Mesenchymal stem cell (in vitro differentiated cells and primary cell): ENCODE measurements at regions not wholly inside any gene's neighbourhood (a gene's known extent, or its start where the extent isn't known, plus 50 kb on each side); places are given as distances from the start of the nearest gene placed in this dataset.

Experiments used
- DNase-seq: peaks from one replicate; pipeline ENCODE4 v3.0.0-alpha.2; 2013
- H2AFZ ChIP-seq: one replicate; pipeline ENCODE4 v1.6.1; 2013; ENCODE audit warnings: low read depth, mild to moderate bottlenecking, control low read depth, inconsistent platforms, low read length, moderate library complexity
- H2AK5ac ChIP-seq: 2 replicates; pipeline ENCODE4 v1.6.1; 2013; ENCODE audit warnings: low read length, moderate library complexity, mild to moderate bottlenecking, inconsistent platforms; ENCODE audit not compliant: severe bottlenecking
- H2BK120ac ChIP-seq: one replicate; pipeline ENCODE4 v1.6.1; 2013; ENCODE audit warnings: low read depth, mild to moderate bottlenecking, inconsistent platforms, low read length, moderate library complexity
- H2BK12ac ChIP-seq, 2 experiments: one replicate each; pipeline ENCODE4 v1.6.1; 2013; ENCODE audit warnings: inconsistent platforms in 2 of 2, low read length in 2 of 2, mild to moderate bottlenecking in 2 of 2, moderate library complexity in 2 of 2, control low read depth in 1 of 2
- H2BK15ac ChIP-seq: one replicate; pipeline ENCODE4 v1.6.1; 2013; ENCODE audit warnings: mild to moderate bottlenecking, low read depth, inconsistent platforms; ENCODE audit not compliant: poor library complexity, severe bottlenecking
- H2BK5ac ChIP-seq: 2 replicates; pipeline ENCODE4 v1.6.1; 2013; ENCODE audit warnings: low read depth, mild to moderate bottlenecking, low read length, control low read depth, inconsistent platforms; ENCODE audit not compliant: poor library complexity, severe bottlenecking
- H3K14ac ChIP-seq, 2 experiments: one replicate each; pipeline ENCODE4 v1.6.1; 2013; ENCODE audit warnings: inconsistent platforms in 2 of 2, low read length in 2 of 2, control low read depth in 1 of 2, mild to moderate bottlenecking in 1 of 2, moderate library complexity in 1 of 2
- H3K18ac ChIP-seq, 2 experiments: one replicate each; pipeline ENCODE4 v1.6.1; 2013; ENCODE audit warnings: inconsistent platforms in 2 of 2, low read length in 2 of 2, control low read depth in 1 of 2, low read depth in 1 of 2, mild to moderate bottlenecking in 1 of 2
- H3K23ac ChIP-seq, 2 experiments: one replicate each; pipeline ENCODE4 v1.6.1; 2013; ENCODE audit warnings: inconsistent platforms in 2 of 2, low read length in 2 of 2, mild to moderate bottlenecking in 2 of 2, moderate library complexity in 2 of 2, control low read depth in 1 of 2
- H3K27ac ChIP-seq: 2 replicates; pipeline ENCODE4 v1.5.1; 2013; ENCODE audit warnings: mild to moderate bottlenecking, moderate library complexity, low read length, control low read depth, inconsistent platforms; ENCODE audit not compliant: poor library complexity, severe bottlenecking
- H3K27me3 ChIP-seq, 2 experiments: 2 replicates each; pipeline versions ENCODE4 v1.6.1 to v1.7.0; 2013; ENCODE audit warnings: low read length in 2 of 2, mild to moderate bottlenecking in 2 of 2, moderate library complexity in 2 of 2, control low read depth in 1 of 2, inconsistent platforms in 1 of 2; ENCODE audit not compliant: control insufficient read depth in 1 of 2, insufficient read depth in 1 of 2
- H3K36me3 ChIP-seq, 2 experiments: 2 replicates each; pipeline versions ENCODE4 v1.6.1 to v1.7.0; 2013; ENCODE audit warnings: low read length in 2 of 2, control low read depth in 1 of 2, inconsistent platforms in 1 of 2, low read depth in 1 of 2, mild to moderate bottlenecking in 1 of 2; ENCODE audit not compliant: insufficient read depth in 2 of 2, control insufficient read depth in 1 of 2
- H3K4ac ChIP-seq, 2 experiments: one replicate each; pipeline ENCODE4 v1.6.1; 2013; ENCODE audit warnings: inconsistent platforms in 2 of 2, low read length in 2 of 2, mild to moderate bottlenecking in 2 of 2, moderate library complexity in 2 of 2, control low read depth in 1 of 2, low read depth in 1 of 2
- H3K4me1 ChIP-seq: 2 replicates; pipeline ENCODE4 v1.6.1; 2013; ENCODE audit warnings: low read depth, low read length, control low read depth; ENCODE audit not compliant: control insufficient read depth, insufficient read depth
- H3K4me2 ChIP-seq: 2 replicates; pipeline ENCODE4 v1.6.1; 2013; ENCODE audit warnings: low read length, mild to moderate bottlenecking, inconsistent platforms; ENCODE audit not compliant: poor library complexity, severe bottlenecking
- H3K4me3 ChIP-seq, 2 experiments: 2 replicates each; pipeline versions ENCODE4 v1.5.1 to v1.7.0; 2013; ENCODE audit warnings: low read length in 2 of 2, mild to moderate bottlenecking in 2 of 2, control low read depth in 1 of 2, low read depth in 1 of 2; ENCODE audit not compliant: insufficient read depth in 1 of 2
- H3K79me1 ChIP-seq: replicated peaks from 2 replicates; pipeline ENCODE4 v1.6.1; 2013; ENCODE audit warnings: mild to moderate bottlenecking, control low read depth, low read length, inconsistent platforms; ENCODE audit not compliant: poor library complexity, severe bottlenecking
- H3K9ac ChIP-seq: 2 replicates; pipeline ENCODE4 v1.7.0; 2013; ENCODE audit warnings: mild to moderate bottlenecking, low read length, moderate library complexity
- H3K9me3 ChIP-seq: 2 replicates; pipeline ENCODE4 v1.7.0; 2013; ENCODE audit warnings: mild to moderate bottlenecking, low read length; ENCODE audit not compliant: control insufficient read depth
- H4K8ac ChIP-seq: one replicate; pipeline ENCODE4 v1.6.1; 2013; ENCODE audit warnings: inconsistent platforms, mild to moderate bottlenecking, low read length, moderate library complexity
- H4K91ac ChIP-seq: one replicate; pipeline ENCODE4 v1.6.1; 2013; ENCODE audit warnings: mild to moderate bottlenecking, low read length, inconsistent platforms
- WGBS: methylation state at CpG from one replicate; pipeline ENCODE4 v1.1.7; 2013; ENCODE audit warnings: mixed read lengths; 5-methylcytosine and 5-hydroxymethylcytosine counted together

DNA sequence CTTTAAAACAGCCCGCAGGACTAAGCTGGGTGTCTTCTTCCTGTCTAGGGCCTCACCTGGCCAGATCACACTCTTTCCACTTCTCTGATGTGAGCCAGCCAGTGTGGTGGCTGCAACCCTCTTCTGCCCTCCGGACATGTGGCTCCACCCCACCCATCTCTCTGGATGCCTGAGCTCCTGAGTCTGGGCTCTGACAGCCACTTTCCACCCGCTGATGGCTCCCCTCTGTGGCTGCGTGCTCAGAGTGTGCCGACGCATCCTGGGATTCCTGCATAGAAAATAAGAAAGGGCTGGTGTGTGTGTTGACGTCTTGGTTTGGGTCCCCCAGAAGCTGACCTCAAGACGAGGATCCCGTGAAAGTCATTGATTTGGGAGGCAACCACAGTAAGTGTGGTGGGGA lies 181.6 kb downstream of the URI1 start:
- H3K9ac ChIP-seq: no peak overlapping the region
- H2BK15ac ChIP-seq: no peak overlapping the region
- no peaks in the 10 kb centered on the region for H3K36me3 ChIP-seq
- H2BK12ac ChIP-seq: no peak overlapping the region
- no peak overlapping the region for H3K18ac ChIP-seq
- H3K4ac ChIP-seq: no peak overlapping the region
- H3K14ac ChIP-seq: no peak overlapping the region
- H3K27ac ChIP-seq: no peak overlapping the region
- H4K8ac ChIP-seq: no peak overlapping the region
- H3K79me1 ChIP-seq: no peaks in the 10 kb centered on the region
- H3K4me1 ChIP-seq: no peaks in the 10 kb centered on the region
- no peak overlapping the region for H3K23ac ChIP-seq
- no peak for DNase-seq
- no peak overlapping the region for H3K4me2 ChIP-seq
- H2AFZ ChIP-seq: no peak overlapping the region
- H3K9me3 ChIP-seq: no peaks in the 10 kb centered on the region
- H4K91ac ChIP-seq: no peak overlapping the region
- H2AK5ac ChIP-seq: no peak overlapping the region
- H3K4me3 ChIP-seq: no peak overlapping the region
- no peak overlapping the region for H2BK5ac ChIP-seq
- no peaks in the 10 kb centered on the region for H3K27me3 ChIP-seq
- H2BK120ac ChIP-seq: no peak overlapping the region
- 77% methylated on average over 9 of the region's 9 CpGs for WGBS

DNA sequence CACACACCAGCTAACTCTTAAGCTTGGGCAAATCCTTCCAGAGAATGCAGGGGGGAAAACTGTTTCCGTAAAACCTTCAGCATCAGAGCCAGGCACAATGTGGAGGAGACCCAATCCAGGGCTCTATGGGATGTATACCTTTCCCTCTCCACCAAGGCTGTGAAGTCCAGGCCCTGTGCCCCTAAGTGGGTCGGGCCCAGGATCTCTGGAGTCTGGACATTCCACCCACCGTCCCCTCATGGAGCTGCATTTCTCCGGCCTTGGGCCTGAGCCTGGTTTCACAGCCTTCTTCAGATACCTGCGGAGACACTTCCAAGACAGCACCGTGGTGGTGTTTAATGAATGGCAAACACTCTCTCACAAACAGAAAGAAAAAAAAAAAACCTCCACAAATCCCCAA lies 186.2 kb downstream of the URI1 start:
- no peak overlapping the region for H2BK120ac ChIP-seq
- no peaks in the 10 kb centered on the region for H3K4me1 ChIP-seq
- H3K23ac ChIP-seq: no peak overlapping the region
- H3K27ac ChIP-seq: no peak overlapping the region
- no peak overlapping the region for H4K91ac ChIP-seq
- no peak for DNase-seq
- H3K27me3 ChIP-seq: no peaks in the 10 kb centered on the region
- no peak overlapping the region for H3K4me3 ChIP-seq
- no peaks in the 10 kb centered on the region for H3K36me3 ChIP-seq
- H2BK15ac ChIP-seq: no peak overlapping the region
- no peak overlapping the region for H4K8ac ChIP-seq
- no peak overlapping the region for H3K4me2 ChIP-seq
- no peak overlapping the region for H3K14ac ChIP-seq
- H2AFZ ChIP-seq: no peak overlapping the region
- no peak overlapping the region for H3K4ac ChIP-seq
- H3K9ac ChIP-seq: no peak overlapping the region
- no peak overlapping the region for H2BK12ac ChIP-seq
- no peak overlapping the region for H2BK5ac ChIP-seq
- no peaks in the 10 kb centered on the region for H3K79me1 ChIP-seq
- H3K18ac ChIP-seq: no peak overlapping the region
- no peaks in the 10 kb centered on the region for H3K9me3 ChIP-seq
- WGBS: 78% methylated on average over 6 of the region's 6 CpGs
- no peak overlapping the region for H2AK5ac ChIP-seq

DNA sequence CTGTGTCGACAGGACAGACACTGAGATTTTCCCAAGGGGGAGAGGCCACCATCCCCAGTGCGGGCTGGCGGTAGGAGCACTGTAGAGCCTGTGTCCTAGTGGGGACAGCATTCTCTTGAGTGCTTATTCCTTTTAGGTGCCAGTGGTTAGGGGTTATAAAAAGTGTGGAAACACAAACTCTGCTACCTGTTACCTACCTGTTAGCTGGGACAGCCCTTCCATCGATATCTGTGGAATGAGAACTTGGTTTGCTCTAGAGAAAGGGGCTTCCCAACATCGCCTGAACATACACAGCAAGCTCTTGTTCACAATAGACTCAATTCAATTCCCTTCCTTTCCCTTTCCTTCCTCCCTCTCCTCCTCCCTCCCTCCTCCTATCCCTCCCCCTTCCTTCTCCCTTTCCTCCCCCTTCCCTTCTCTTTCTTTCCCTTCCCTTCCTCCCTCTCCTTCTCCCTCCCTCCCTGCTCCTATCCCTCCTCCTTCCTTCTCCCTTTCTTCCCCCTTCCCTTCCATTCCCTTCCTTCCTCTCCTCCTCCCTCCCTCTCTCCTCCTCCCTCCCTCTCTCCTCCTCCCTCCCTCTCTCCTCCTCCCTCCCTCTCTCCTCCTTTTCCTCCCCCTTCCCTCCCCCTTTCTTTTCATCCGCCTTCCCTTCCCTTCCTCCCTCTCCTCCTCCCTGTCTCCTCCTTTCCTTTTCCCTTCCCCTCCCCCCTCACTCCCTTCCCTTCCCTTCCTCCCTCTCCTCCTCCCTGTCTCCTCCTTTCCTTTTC lies 188.5 kb downstream of the URI1 start:
- no peak overlapping the region for H2BK15ac ChIP-seq
- DNase-seq: no peak
- H3K27me3 ChIP-seq: no peaks in the 10 kb centered on the region
- no peak overlapping the region for H2AK5ac ChIP-seq
- no peaks in the 10 kb centered on the region for H3K4me1 ChIP-seq
- H3K4ac ChIP-seq: no peak overlapping the region
- H3K9ac ChIP-seq: no peak overlapping the region
- no peak overlapping the region for H3K23ac ChIP-seq
- 74% methylated on average over 6 of the region's 6 CpGs for WGBS
- H2BK120ac ChIP-seq: no peak overlapping the region
- no peak overlapping the region for H4K8ac ChIP-seq
- no peak overlapping the region for H2AFZ ChIP-seq
- no peak overlapping the region for H3K18ac ChIP-seq
- H3K14ac ChIP-seq: no peak overlapping the region
- no peaks in the 10 kb centered on the region for H3K36me3 ChIP-seq
- no peak overlapping the region for H3K27ac ChIP-seq
- no peak overlapping the region for H3K4me2 ChIP-seq
- H3K79me1 ChIP-seq: no peaks in the 10 kb centered on the region
- H3K4me3 ChIP-seq: no peak overlapping the region
- no peaks in the 10 kb centered on the region for H3K9me3 ChIP-seq
- H2BK12ac ChIP-seq: no peak overlapping the region
- no peak overlapping the region for H2BK5ac ChIP-seq
- H4K91ac ChIP-seq: no peak overlapping the region

DNA sequence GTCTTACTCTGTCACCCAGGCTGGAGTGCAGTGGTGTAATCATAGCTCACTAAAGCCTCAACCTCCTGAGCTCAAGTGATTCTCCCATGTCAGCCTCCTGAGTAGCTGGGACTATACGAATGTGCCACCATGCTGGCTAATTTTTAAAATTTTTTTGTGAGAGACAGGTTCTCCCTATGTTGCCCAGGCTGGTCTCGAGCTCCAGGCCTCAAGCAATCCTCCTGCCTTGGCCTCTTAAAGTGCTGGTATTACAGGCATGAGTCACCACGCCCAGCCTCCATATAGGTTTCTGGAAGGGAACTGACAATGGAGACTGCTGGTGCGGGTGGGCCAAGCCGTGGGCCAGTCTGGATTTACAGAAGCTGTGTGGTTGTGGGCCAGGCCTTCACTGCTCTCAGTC lies 189.2 kb downstream of the URI1 start:
- Histone ChIP-seq H3K79me1 (no peaks in the 10 kb centered on the region), H3K27ac (no peak overlapping the region), H3K23ac (no peak overlapping the region), H2AK5ac (no peak overlapping the region), H4K91ac (no peak overlapping the region), H3K36me3 (no peaks in the 10 kb centered on the region), H3K14ac (no peak overlapping the region), H2AFZ (no peak overlapping the region), H2BK5ac (no peak overlapping the region), H2BK12ac (no peak overlapping the region), H4K8ac (no peak overlapping the region), H3K18ac (no peak overlapping the region), H3K4me3 (no peak overlapping the region), H3K27me3 (no peaks in the 10 kb centered on the region), H2BK15ac (no peak overlapping the region), H2BK120ac (no peak overlapping the region), H3K4me1 (no peaks in the 10 kb centered on the region), H3K9me3 (no peaks in the 10 kb centered on the region), H3K4me2 (no peak overlapping the region), H3K4ac (no peak overlapping the region), H3K9ac (no peak overlapping the region)
- DNase-seq: no peak
- WGBS: 75% methylated on average over 5 of the region's 5 CpGs
